H9 (cell line): ENCODE measurements at regions not wholly inside any gene's neighbourhood (a gene's known extent, or its start where the extent isn't known, plus 50 kb on each side); places are given as distances from the start of the nearest gene placed in this dataset.

Experiments used
- DNase-seq: peaks from one replicate; pipeline ENCODE4 v3.0.0-alpha.2; 2017
- H2AFZ ChIP-seq: one replicate; pipeline ENCODE4 v1.6.1; 2013; ENCODE audit warnings: mild to moderate bottlenecking, low read length, control low read depth, moderate library complexity
- H2AK5ac ChIP-seq: 2 replicates; pipeline ENCODE4 v1.6.1; 2013; ENCODE audit warnings: low read length, control low read depth, mixed read lengths; ENCODE audit not compliant: insufficient read length
- H2BK120ac ChIP-seq: one replicate; pipeline ENCODE4 v1.6.1; 2013; ENCODE audit warnings: low read depth, mild to moderate bottlenecking, low read length, control low read depth, inconsistent platforms; ENCODE audit not compliant: poor library complexity, severe bottlenecking
- H2BK12ac ChIP-seq: 2 replicates; pipeline ENCODE4 v1.6.1; 2013; ENCODE audit warnings: low read length, control low read depth, mixed read lengths, low read depth; ENCODE audit not compliant: insufficient read length
- H2BK15ac ChIP-seq: 2 replicates; pipeline ENCODE4 v1.6.1; 2013; ENCODE audit warnings: low read depth, low read length, control low read depth
- H2BK20ac ChIP-seq: one replicate; pipeline ENCODE4 v1.6.1; 2013; ENCODE audit warnings: low read depth, mild to moderate bottlenecking, low read length, control low read depth, inconsistent platforms; ENCODE audit not compliant: poor library complexity, severe bottlenecking
- H2BK5ac ChIP-seq: 2 replicates; pipeline ENCODE4 v1.6.1; 2013; ENCODE audit warnings: low read length, control low read depth, mixed read lengths; ENCODE audit not compliant: insufficient read length
- H3K14ac ChIP-seq: 2 replicates; pipeline ENCODE4 v1.6.1; 2013; ENCODE audit warnings: low read length, control low read depth; ENCODE audit not compliant: insufficient read depth
- H3K18ac ChIP-seq: 2 replicates; pipeline ENCODE4 v1.6.1; 2013; ENCODE audit warnings: low read depth, mild to moderate bottlenecking, mixed read lengths, low read length, control low read depth; ENCODE audit not compliant: insufficient read length
- H3K23ac ChIP-seq: 2 replicates; pipeline ENCODE4 v1.6.1; 2013; ENCODE audit warnings: low read length, control low read depth, mixed read lengths, low read depth; ENCODE audit not compliant: insufficient read length
- H3K23me2 ChIP-seq: 2 replicates; pipeline ENCODE4 v1.6.1; 2013; ENCODE audit warnings: low read depth, mild to moderate bottlenecking, mixed read lengths, low read length, control low read depth; ENCODE audit not compliant: insufficient read length, poor library complexity, severe bottlenecking
- H3K27ac ChIP-seq: 2 replicates; pipeline ENCODE4 v1.5.1; 2013; ENCODE audit warnings: low read length, control low read depth, mixed read lengths, low read depth; ENCODE audit not compliant: insufficient read length
- H3K27me3 ChIP-seq: 2 replicates; pipeline ENCODE4 v1.6.1; 2013; ENCODE audit warnings: low read length, control low read depth, inconsistent platforms; ENCODE audit not compliant: insufficient read depth
- H3K4ac ChIP-seq: 2 replicates; pipeline ENCODE4 v1.6.1; 2013; ENCODE audit warnings: low read depth, mild to moderate bottlenecking, control low read depth, inconsistent platforms, low read length, moderate library complexity
- H3K4me1 ChIP-seq: 2 replicates; pipeline ENCODE4 v1.6.1; 2013; ENCODE audit warnings: low read length, control low read depth, inconsistent platforms; ENCODE audit not compliant: insufficient read depth
- H3K4me2 ChIP-seq: 2 replicates; pipeline ENCODE4 v1.6.1; 2013; ENCODE audit warnings: low read length, control low read depth, mixed read lengths; ENCODE audit not compliant: insufficient read length, insufficient read depth
- H3K56ac ChIP-seq: 2 replicates; pipeline ENCODE4 v1.6.1; 2013; ENCODE audit warnings: low read depth, mild to moderate bottlenecking, mixed read lengths, low read length, control low read depth; ENCODE audit not compliant: insufficient read length
- H3K79me1 ChIP-seq: 2 replicates; pipeline ENCODE4 v1.6.1; 2013; ENCODE audit warnings: low read depth, mild to moderate bottlenecking, moderate library complexity, low read length, control low read depth, inconsistent platforms; ENCODE audit not compliant: insufficient read depth, poor library complexity, severe bottlenecking
- H3K79me2 ChIP-seq: 2 replicates; pipeline ENCODE4 v1.6.1; 2013; ENCODE audit warnings: low read length, control low read depth, inconsistent platforms; ENCODE audit not compliant: insufficient read depth
- H3K9ac ChIP-seq: 2 replicates; pipeline ENCODE4 v1.6.1; 2013; ENCODE audit warnings: low read length, control low read depth, mixed read lengths; ENCODE audit not compliant: insufficient read length; ENCODE audit errors: extremely low read depth
- H3K9me3 ChIP-seq: one replicate; pipeline ENCODE4 v1.6.1; 2013; ENCODE audit warnings: low read depth, low read length, inconsistent platforms; ENCODE audit not compliant: control insufficient read depth
- H3T11ph ChIP-seq: one replicate; pipeline ENCODE4 v1.6.1; 2013; ENCODE audit warnings: mild to moderate bottlenecking, low read length, control low read depth, inconsistent platforms
- H4K20me1 ChIP-seq: one replicate; pipeline ENCODE4 v1.6.1; 2013; ENCODE audit not compliant: control insufficient read depth, insufficient read length, insufficient read depth
- H4K5ac ChIP-seq: 2 replicates; pipeline ENCODE4 v1.6.1; 2013; ENCODE audit warnings: low read depth, mild to moderate bottlenecking, mixed read lengths, low read length, control low read depth; ENCODE audit not compliant: insufficient read length
- H4K8ac ChIP-seq: replicated peaks from 2 replicates; pipeline ENCODE4 v1.6.1; 2013; ENCODE audit warnings: low read length, control low read depth, mixed read lengths, low read depth; ENCODE audit not compliant: insufficient read length
- H4K91ac ChIP-seq: 2 replicates; pipeline ENCODE4 v1.6.1; 2013; ENCODE audit warnings: low read depth, mild to moderate bottlenecking, moderate library complexity, mixed read lengths, low read length, control low read depth; ENCODE audit not compliant: insufficient read length
- H3K27ac Mint-ChIP-seq, 3 experiments: 2 replicates in 2 of 3; 3 replicates in 1 of 3; pipeline ENCODE4 v1.8.0; 2020 to 2021; ENCODE audit warnings: mixed read lengths in 3 of 3, mild to moderate bottlenecking in 1 of 3, moderate library complexity in 1 of 3
- H3K27me3 Mint-ChIP-seq: 2 replicates; pipeline ENCODE4 v1.8.0; 2021; ENCODE audit warnings: low read depth, mild to moderate bottlenecking, moderate library complexity, mixed read lengths
- H3K36me3 Mint-ChIP-seq, 3 experiments: 2 replicates in 2 of 3; 3 replicates in 1 of 3; pipeline ENCODE4 v1.8.0; 2020 to 2021; ENCODE audit warnings: low read depth in 3 of 3, mixed read lengths in 3 of 3; ENCODE audit not compliant: insufficient read depth in 1 of 3
- H3K4me1 Mint-ChIP-seq, 2 experiments: 2 replicates each; pipeline ENCODE4 v1.8.0; 2020; ENCODE audit warnings: mixed read lengths in 2 of 2
- H3K4me3 Mint-ChIP-seq, 2 experiments: 2 replicates in 1 of 2; 3 replicates in 1 of 2; pipeline ENCODE4 v1.8.0; 2020 to 2021; ENCODE audit warnings: mild to moderate bottlenecking in 2 of 2, mixed read lengths in 2 of 2, moderate library complexity in 1 of 2
- H3K9me3 Mint-ChIP-seq, 2 experiments: 2 replicates in 1 of 2; 3 replicates in 1 of 2; pipeline ENCODE4 v1.8.0; 2020; ENCODE audit warnings: mild to moderate bottlenecking in 2 of 2, mixed read lengths in 2 of 2, moderate library complexity in 1 of 2
- CTCF ChIP-seq: fragments of 200-600 bp; sonication (generic); conservative IDR thresholded peaks from 3 replicates; pipeline ENCODE4 v1.8.0; 2021; ENCODE audit warnings: antibody characterized with exemption, mild to moderate bottlenecking
- WGBS: extraction: QIAGEN DNeasy Blood & Tissue Kit; methylation state at CpG from one replicate; pipeline ENCODE4 v1.1.7; 2013; ENCODE audit warnings: missing lambda C conversion rate, low lambda C conversion rate, mixed read lengths; ENCODE audit not compliant: insufficient read length; ENCODE audit errors: extremely low coverage; 5-methylcytosine and 5-hydroxymethylcytosine counted together

- Histone ChIP-seq H2AK5ac (no peak overlapping the region), H3K9me3 (no peaks in the 10 kb centered on the region), H2BK120ac (no peak overlapping the region), H4K20me1 (no peaks in the 10 kb centered on the region), H3K79me2 (peaks cover 2% of the 10 kb centered on the region; the same call in 1 of the 2 replicates), H3K27me3 (no peaks in the 10 kb centered on the region), H3K4me2 (no peak overlapping the region), H3K79me1 (no peaks in the 10 kb centered on the region), H3K14ac (no peak overlapping the region), H3K18ac (no peak overlapping the region), H2AFZ (no peak overlapping the region), H3K56ac (no peak overlapping the region), H2BK12ac (no peak overlapping the region), H3K23me2 (no peaks in the 10 kb centered on the region), H4K91ac (no peak overlapping the region), H2BK15ac (no peak overlapping the region), H2BK20ac (no peak overlapping the region), H3T11ph (no peak overlapping the region), H3K23ac (no peak overlapping the region), H2BK5ac (no peak overlapping the region), H3K9ac (no peak overlapping the region), H3K4me1 (no peaks in the 10 kb centered on the region), H4K8ac (no peak overlapping the region), H3K4ac (no peak overlapping the region), H4K5ac (no peak overlapping the region), H3K27ac (no peak overlapping the region)
- Mint-ChIP-seq H3K4me1 (peaks cover 9 to 20% of the 10 kb centered on the region in 2 experiments), H3K27me3 (no peaks in the 10 kb centered on the region), H3K9me3 (no peaks in the 10 kb centered on the region), H3K4me3 (no peak overlapping the region), H3K27ac (peak overlapping the region in 2 of 3 experiments; percentile 35 to 91; a peak in 1 of 7 replicates), H3K36me3 (no peaks in the 10 kb centered on the region)
- whole genome bisulfite sequencing = no CpG with 5 or more reads among the region's 3 CpGs
- DNase-seq = no peak
- TF ChIP-seq CTCF = no peak
Measured at GRCh38 chr4:151558496-151559113, 149.6 kb downstream of the FHIP1A start.
